ENCODE measurements at regions not wholly inside any gene's neighbourhood (a gene's known extent, or its start where the extent isn't known, plus 50 kb on each side); places are given as distances from the start of the nearest gene placed in this dataset.

- no peak for ATAC-seq
Observed at GRCh38 chr7:94115316-94115715, 111.2 kb upstream of the BET1 start.

GRCh38 chr7:94123136-94123535 lies 119.0 kb upstream of the BET1 start:
- Histone ChIP-seq H3K9me3 (no peaks in the 10 kb centered on the region), H3K4me1 (no peaks in the 10 kb centered on the region), H3K36me3 (no peaks in the 10 kb centered on the region), H3K4me3 (no peak overlapping the region), H3K27me3 (no peaks in the 10 kb centered on the region), H3K27ac (no peak overlapping the region)
- ATAC-seq: no peak
- 40 to 50% methylated on average over 1 of the region's 1 CpG for WGBS, 2 donors (ENCODE audit: low coverage in 1 of 2)
- no peak for TF ChIP-seq POLR2A (IDR thresholded peaks at IDR 0.05)
- TF ChIP-seq CTCF (IDR thresholded peaks at IDR 0.05): no peak
- no peak for TF ChIP-seq EP300 (IDR thresholded peaks at IDR 0.05)
- TF ChIP-seq POLR2AphosphoS5 (IDR thresholded peaks at IDR 0.05): no peak

More at GRCh38 chr7:94115316-94115715, 111.2 kb upstream of the BET1 start:
- TF ChIP-seq CTCF (IDR thresholded peaks at IDR 0.05) (no peak), POLR2A (IDR thresholded peaks at IDR 0.05) (no peak), POLR2AphosphoS5 (IDR thresholded peaks at IDR 0.05) (no peak), EP300 (IDR thresholded peaks at IDR 0.05) (no peak)
- no peak overlapping the region for H3K4me3 ChIP-seq
- no peaks in the 10 kb centered on the region for H3K27me3 ChIP-seq
- H3K9me3 ChIP-seq: no peaks in the 10 kb centered on the region
- no peak overlapping the region for H3K27ac ChIP-seq
- no peaks in the 10 kb centered on the region for H3K36me3 ChIP-seq
- H3K4me1 ChIP-seq: no peaks in the 10 kb centered on the region
- WGBS, 2 donors (ENCODE audit: low coverage in 1 of 2): 88 to 100% methylated on average over 2 of the region's 2 CpGs

- H3K27ac ChIP-seq: no peak overlapping the region
- no peak for ATAC-seq
- no peaks in the 10 kb centered on the region for H3K9me3 ChIP-seq
- no peaks in the 10 kb centered on the region for H3K4me1 ChIP-seq
- no peak for TF ChIP-seq EP300 (IDR thresholded peaks at IDR 0.05)
- no peak for TF ChIP-seq POLR2A (IDR thresholded peaks at IDR 0.05)
- no peak for TF ChIP-seq CTCF (IDR thresholded peaks at IDR 0.05)
- TF ChIP-seq POLR2AphosphoS5 (IDR thresholded peaks at IDR 0.05): no peak
- H3K36me3 ChIP-seq: no peaks in the 10 kb centered on the region
- no peak overlapping the region for H3K4me3 ChIP-seq
- no peaks in the 10 kb centered on the region for H3K27me3 ChIP-seq
Observed at GRCh38 chr7:94127026-94127425, 122.9 kb upstream of the BET1 start.

- H3K4me3 ChIP-seq: no peak overlapping the region
- no peaks in the 10 kb centered on the region for H3K36me3 ChIP-seq
- WGBS, 2 donors (ENCODE audit: low coverage in 1 of 2): 79 to 90% methylated on average over 2 of the region's 2 CpGs
Observed at GRCh38 chr7:94128072-94128471, 123.9 kb upstream of the BET1 start.

More at GRCh38 chr7:94128072-94128471, 123.9 kb upstream of the BET1 start:
- TF ChIP-seq CTCF (IDR thresholded peaks at IDR 0.05) (no peak), POLR2AphosphoS5 (IDR thresholded peaks at IDR 0.05) (no peak), EP300 (IDR thresholded peaks at IDR 0.05) (no peak), POLR2A (IDR thresholded peaks at IDR 0.05) (no peak)
- Histone ChIP-seq H3K27me3 (no peaks in the 10 kb centered on the region), H3K27ac (no peak overlapping the region), H3K9me3 (no peaks in the 10 kb centered on the region), H3K4me1 (no peaks in the 10 kb centered on the region)
- ATAC-seq: no peak
